Keratinocyte (primary cell): ENCODE measurements at regions not wholly inside any gene's neighbourhood (a gene's known extent, or its start where the extent isn't known, plus 50 kb on each side); places are given as distances from the start of the nearest gene placed in this dataset.

Experiments used
- DNase-seq: peaks from one replicate; pipeline ENCODE4 v3.0.0-alpha.2; 2011; ENCODE audit warnings: low read depth, missing footprints, low spot score
- FAIRE-seq: peaks from 2 replicates; lab custom pipeline; 2011; peaks lifted over from hg19 to GRCh38; lab: Jason Lieb, UNC
- H2AFZ ChIP-seq: 2 replicates; pipeline ENCODE4 v1.6.0; 2012; ENCODE audit warnings: low read length, control low read depth, inconsistent platforms; ENCODE audit not compliant: control insufficient read depth
- H3K27ac ChIP-seq: 2 replicates; pipeline ENCODE4 v1.5.1; 2011; ENCODE audit warnings: low read length; ENCODE audit not compliant: control insufficient read depth, insufficient read depth
- H3K27me3 ChIP-seq: 3 replicates; pipeline ENCODE4 v1.6.0; 2011; ENCODE audit warnings: low read length; ENCODE audit not compliant: control insufficient read depth, insufficient read depth; ENCODE audit errors: extremely low read depth
- H3K36me3 ChIP-seq, 2 experiments: 2 replicates in 1 of 2; 3 replicates in 1 of 2; pipeline ENCODE4 v1.5.1; 2011; ENCODE audit warnings: low read length in 2 of 2, mild to moderate bottlenecking in 1 of 2; ENCODE audit not compliant: control insufficient read depth in 2 of 2, insufficient read depth in 2 of 2; ENCODE audit errors: extremely low read depth in 1 of 2
- H3K4me1 ChIP-seq: 3 replicates; pipeline ENCODE4 v1.5.1; 2011; ENCODE audit warnings: low read length; ENCODE audit not compliant: control insufficient read depth, insufficient read depth; ENCODE audit errors: extremely low read depth
- H3K4me2 ChIP-seq: 3 replicates; pipeline ENCODE4 v1.6.0; 2011; ENCODE audit warnings: low read depth, low read length; ENCODE audit not compliant: control insufficient read depth, insufficient read depth; ENCODE audit errors: extremely low read depth
- H3K4me3 ChIP-seq, 3 experiments: fragments of 200-600 bp in 1 of 3; sonication (generic) in 1 of 3; 2 replicates in 2 of 3; 3 replicates in 1 of 3; pipeline ENCODE4 v1.5.1; 2011 to 2016; ENCODE audit warnings: low read length in 3 of 3, mild to moderate bottlenecking in 3 of 3, control low read depth in 2 of 3, inconsistent platforms in 1 of 3, low read depth in 1 of 3, mixed read lengths in 1 of 3, mixed run types in 1 of 3, moderate library complexity in 1 of 3; ENCODE audit not compliant: control insufficient read depth in 2 of 3, insufficient read depth in 2 of 3; ENCODE audit errors: extremely low read depth in 1 of 3
- H3K79me2 ChIP-seq: 2 replicates; pipeline ENCODE4 v1.6.0; 2012; ENCODE audit warnings: low read length; ENCODE audit not compliant: control insufficient read depth, insufficient read depth
- H3K9ac ChIP-seq: 3 replicates; pipeline ENCODE4 v1.6.0; 2011; ENCODE audit warnings: low read length; ENCODE audit not compliant: control insufficient read depth, insufficient read depth; ENCODE audit errors: extremely low read depth
- H3K9me1 ChIP-seq: 3 replicates; pipeline ENCODE4 v1.6.0; 2011; ENCODE audit warnings: low read length; ENCODE audit not compliant: control insufficient read depth, insufficient read depth; ENCODE audit errors: extremely low read depth
- H3K9me3 ChIP-seq: 2 replicates; pipeline ENCODE4 v1.5.1; 2012; ENCODE audit warnings: low read depth, low read length; ENCODE audit not compliant: control insufficient read depth
- H4K20me1 ChIP-seq: 3 replicates; pipeline ENCODE4 v1.6.0; 2011; ENCODE audit warnings: low read length; ENCODE audit not compliant: control insufficient read depth, insufficient read depth; ENCODE audit errors: extremely low read depth
- EZH2 ChIP-seq: IDR thresholded peaks from one replicate; pipeline ENCODE4 v1.6.1; 2012; ENCODE audit warnings: inconsistent platforms, mild to moderate bottlenecking, low read length, moderate library complexity
- dilution Hi-C: fragments of 300-500 bp; cut with MboI; formaldehyde crosslinking; loops from one replicate; pipeline ENCODE4 v1.7.0; 2020; ENCODE audit warnings: low sequenced_read_pairs; ENCODE audit not compliant: extremely low pct_ligation_motif_present
- TF ChIP-seq, protein P1 (sequence below), 3 experiments: IDR thresholded peaks in 1 of 3; conservative IDR thresholded peaks in 1 of 3; optimal IDR thresholded peaks in 1 of 3; 2 replicates in 2 of 3; 3 replicates in 1 of 3; pipeline versions ENCODE3 to v1.5.1; 2011; ENCODE audit warnings: low read length in 3 of 3, mild to moderate bottlenecking in 3 of 3, moderate library complexity in 2 of 3, control low read depth in 1 of 3, inconsistent platforms in 1 of 3; ENCODE audit not compliant: insufficient read depth in 2 of 3; ENCODE audit errors: extremely low read depth in 1 of 3

DNA sequence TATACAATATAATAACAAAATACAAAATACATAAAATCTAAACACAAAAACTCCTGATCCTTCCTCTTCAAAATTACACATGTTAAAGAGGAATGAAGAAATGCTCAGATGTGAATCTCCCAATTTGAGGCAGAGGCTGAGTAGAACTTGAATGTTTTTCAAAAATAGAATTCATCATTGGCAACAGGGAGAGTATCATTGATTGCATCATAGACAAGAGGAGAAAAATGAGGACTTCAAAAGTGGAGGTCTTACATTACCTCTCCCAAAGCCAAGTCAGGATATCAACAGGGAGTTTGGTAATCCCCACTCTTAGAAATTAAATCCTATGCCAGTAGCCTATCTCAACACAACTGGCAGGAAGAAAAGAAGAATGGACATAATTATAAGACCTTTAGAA lies 2023.9 kb upstream of the CELF4 start:
- Histone ChIP-seq H3K9ac (no peak overlapping the region), H3K36me3 (no peaks in the 10 kb centered on the region), H3K27ac (no peak overlapping the region), H3K4me1 (no peaks in the 10 kb centered on the region), H3K4me3 (no peak overlapping the region), H3K9me1 (no peaks in the 10 kb centered on the region), H2AFZ (no peak overlapping the region), H3K9me3 (no peaks in the 10 kb centered on the region), H3K4me2 (no peak overlapping the region), H4K20me1 (no peaks in the 10 kb centered on the region), H3K27me3 (no peaks in the 10 kb centered on the region), H3K79me2 (no peaks in the 10 kb centered on the region)
- TF ChIP-seq, protein P1, sequence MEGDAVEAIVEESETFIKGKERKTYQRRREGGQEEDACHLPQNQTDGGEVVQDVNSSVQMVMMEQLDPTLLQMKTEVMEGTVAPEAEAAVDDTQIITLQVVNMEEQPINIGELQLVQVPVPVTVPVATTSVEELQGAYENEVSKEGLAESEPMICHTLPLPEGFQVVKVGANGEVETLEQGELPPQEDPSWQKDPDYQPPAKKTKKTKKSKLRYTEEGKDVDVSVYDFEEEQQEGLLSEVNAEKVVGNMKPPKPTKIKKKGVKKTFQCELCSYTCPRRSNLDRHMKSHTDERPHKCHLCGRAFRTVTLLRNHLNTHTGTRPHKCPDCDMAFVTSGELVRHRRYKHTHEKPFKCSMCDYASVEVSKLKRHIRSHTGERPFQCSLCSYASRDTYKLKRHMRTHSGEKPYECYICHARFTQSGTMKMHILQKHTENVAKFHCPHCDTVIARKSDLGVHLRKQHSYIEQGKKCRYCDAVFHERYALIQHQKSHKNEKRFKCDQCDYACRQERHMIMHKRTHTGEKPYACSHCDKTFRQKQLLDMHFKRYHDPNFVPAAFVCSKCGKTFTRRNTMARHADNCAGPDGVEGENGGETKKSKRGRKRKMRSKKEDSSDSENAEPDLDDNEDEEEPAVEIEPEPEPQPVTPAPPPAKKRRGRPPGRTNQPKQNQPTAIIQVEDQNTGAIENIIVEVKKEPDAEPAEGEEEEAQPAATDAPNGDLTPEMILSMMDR (optimal IDR thresholded peaks at IDR 0.05 in 1 of 3, IDR thresholded peaks at IDR 0.05 in 1 of 3, conservative IDR thresholded peaks at IDR 0.05 in 1 of 3; ENCODE audit: extremely low read depth in 1 of 3, insufficient read depth in 2 of 3, low read length in 3 of 3), result no peak
- no peak for TF ChIP-seq EZH2
- dilution Hi-C loops, result no loop called here
- FAIRE-seq, result no peak
- no peak for DNase-seq

DNA sequence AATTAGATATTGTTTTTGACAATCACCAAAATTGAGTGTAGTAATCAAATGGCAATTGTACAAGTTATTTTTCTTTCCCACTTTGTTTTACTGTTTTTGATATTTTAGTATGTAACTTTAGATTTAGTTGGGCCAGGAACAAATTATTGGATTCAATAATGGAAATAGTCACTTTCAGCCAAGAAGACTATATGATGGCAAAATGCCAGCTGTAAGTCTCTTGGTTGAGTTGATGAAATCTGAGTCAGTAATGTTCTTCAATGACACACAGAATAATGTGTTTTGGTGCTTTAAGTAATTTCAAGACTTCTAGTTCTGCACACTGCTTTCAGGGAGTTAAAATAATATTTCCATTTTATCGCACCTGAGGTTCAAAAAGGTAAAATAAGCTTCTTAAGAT lies 2022.0 kb upstream of the CELF4 start:
- Histone ChIP-seq H2AFZ (no peak overlapping the region), H3K9me1 (no peaks in the 10 kb centered on the region), H4K20me1 (no peaks in the 10 kb centered on the region), H3K4me2 (no peak overlapping the region), H3K4me1 (no peaks in the 10 kb centered on the region), H3K36me3 (no peaks in the 10 kb centered on the region), H3K9ac (no peak overlapping the region), H3K27me3 (no peaks in the 10 kb centered on the region), H3K4me3 (no peak overlapping the region), H3K79me2 (no peaks in the 10 kb centered on the region), H3K9me3 (no peaks in the 10 kb centered on the region), H3K27ac (no peak overlapping the region)
- dilution Hi-C loops, result no loop called here
- TF ChIP-seq, protein P1 (optimal IDR thresholded peaks at IDR 0.05 in 1 of 3, IDR thresholded peaks at IDR 0.05 in 1 of 3, conservative IDR thresholded peaks at IDR 0.05 in 1 of 3; ENCODE audit: extremely low read depth in 1 of 3, insufficient read depth in 2 of 3, low read length in 3 of 3), result no peak
- no peak for TF ChIP-seq EZH2
- DNase-seq, result no peak
- FAIRE-seq, result no peak
